ENCODE measurements at regions not wholly inside any gene's neighbourhood (a gene's known extent, or its start where the extent isn't known, plus 50 kb on each side); places are given as distances from the start of the nearest gene placed in this dataset.

DNA sequence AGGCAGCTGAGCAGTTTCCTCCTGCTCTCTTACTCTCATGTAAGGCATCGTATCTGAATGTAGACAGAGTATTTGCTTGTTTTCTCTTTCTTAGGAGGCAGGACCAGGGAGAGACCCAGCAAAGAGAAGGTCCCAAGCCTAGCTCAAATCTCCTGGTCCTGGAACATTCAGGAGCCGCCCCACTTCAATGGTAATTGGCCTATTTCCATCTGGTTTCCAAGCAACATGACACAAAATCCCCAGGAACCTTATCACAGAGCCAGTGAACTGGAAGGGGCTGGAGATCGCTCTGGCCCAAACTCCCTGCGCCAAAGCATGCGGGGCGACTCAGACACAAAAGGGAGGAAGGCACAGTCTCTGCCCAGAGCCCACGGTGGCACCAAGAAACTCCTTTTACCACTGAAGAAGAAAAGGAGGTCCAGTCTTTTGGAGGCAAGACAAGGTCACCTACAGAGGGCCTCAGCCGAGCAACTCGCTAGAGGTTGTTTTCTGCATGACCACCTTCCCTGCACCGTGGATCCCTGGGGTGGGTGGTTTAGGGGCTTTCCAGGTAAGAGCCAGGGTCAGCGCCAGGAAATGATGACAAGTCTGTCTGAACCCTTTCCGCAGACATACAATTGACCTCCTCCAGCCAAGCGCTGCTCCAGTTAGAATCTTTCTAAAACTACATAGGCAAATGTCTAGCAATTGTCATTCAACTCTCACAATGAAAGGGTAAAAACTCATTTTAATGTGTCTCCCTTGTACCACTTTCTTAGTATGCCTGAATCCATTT, 394.7 kb downstream of the SOX9 start:
- TF ChIP-seq, protein P1, sequence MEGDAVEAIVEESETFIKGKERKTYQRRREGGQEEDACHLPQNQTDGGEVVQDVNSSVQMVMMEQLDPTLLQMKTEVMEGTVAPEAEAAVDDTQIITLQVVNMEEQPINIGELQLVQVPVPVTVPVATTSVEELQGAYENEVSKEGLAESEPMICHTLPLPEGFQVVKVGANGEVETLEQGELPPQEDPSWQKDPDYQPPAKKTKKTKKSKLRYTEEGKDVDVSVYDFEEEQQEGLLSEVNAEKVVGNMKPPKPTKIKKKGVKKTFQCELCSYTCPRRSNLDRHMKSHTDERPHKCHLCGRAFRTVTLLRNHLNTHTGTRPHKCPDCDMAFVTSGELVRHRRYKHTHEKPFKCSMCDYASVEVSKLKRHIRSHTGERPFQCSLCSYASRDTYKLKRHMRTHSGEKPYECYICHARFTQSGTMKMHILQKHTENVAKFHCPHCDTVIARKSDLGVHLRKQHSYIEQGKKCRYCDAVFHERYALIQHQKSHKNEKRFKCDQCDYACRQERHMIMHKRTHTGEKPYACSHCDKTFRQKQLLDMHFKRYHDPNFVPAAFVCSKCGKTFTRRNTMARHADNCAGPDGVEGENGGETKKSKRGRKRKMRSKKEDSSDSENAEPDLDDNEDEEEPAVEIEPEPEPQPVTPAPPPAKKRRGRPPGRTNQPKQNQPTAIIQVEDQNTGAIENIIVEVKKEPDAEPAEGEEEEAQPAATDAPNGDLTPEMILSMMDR (conservative IDR thresholded peaks at IDR 0.05; ENCODE audit: low read depth, low read length): no peak
- no peak for TF ChIP-seq EZH2 (IDR thresholded peaks at IDR 0.05; ENCODE audit: borderline replicate concordance, low read depth, low read length, poor library complexity, severe bottlenecking)

Measured in A673 (cell line).